Skeletal muscle satellite cell (primary cell): ENCODE measurements at regions not wholly inside any gene's neighbourhood (a gene's known extent, or its start where the extent isn't known, plus 50 kb on each side); places are given as distances from the start of the nearest gene placed in this dataset.
A peak's percentile ranks its signal among the peaks of the same experiment; 100 is the strongest.

Experiments used
- H3K27me3 ChIP-seq: 2 replicates; pipeline ENCODE4 v1.7.0; 2013; ENCODE audit warnings: low read length; ENCODE audit not compliant: control insufficient read depth, insufficient read depth
- H3K36me3 ChIP-seq: 2 replicates; pipeline ENCODE4 v1.7.0; 2013; ENCODE audit warnings: mild to moderate bottlenecking, control low read depth, low read length; ENCODE audit not compliant: insufficient read depth
- H3K4me1 ChIP-seq: 2 replicates; pipeline ENCODE4 v1.7.0; 2013; ENCODE audit warnings: low read length; ENCODE audit not compliant: control insufficient read depth, insufficient read depth
- H3K4me2 ChIP-seq: 2 replicates; pipeline ENCODE4 v1.7.0; 2013; ENCODE audit warnings: mild to moderate bottlenecking, low read length
- H3K4me3 ChIP-seq: 2 replicates; pipeline ENCODE4 v1.7.0; 2013; ENCODE audit warnings: low read length
- H3K9ac ChIP-seq: 2 replicates; pipeline ENCODE4 v1.7.0; 2013; ENCODE audit warnings: mild to moderate bottlenecking, low read depth, low read length, moderate library complexity
- H3K9me3 ChIP-seq: replicated peaks from 2 replicates; pipeline ENCODE4 v1.7.0; 2013; ENCODE audit warnings: mild to moderate bottlenecking, control low read depth, low read length

- Histone ChIP-seq H3K4me3 (no peak overlapping the region), H3K9me3 (no peaks in the 10 kb centered on the region), H3K4me1 (no peaks in the 10 kb centered on the region), H3K4me2 (no peak overlapping the region), H3K36me3 (no peaks in the 10 kb centered on the region), H3K9ac (no peak overlapping the region), H3K27me3 (no peaks in the 10 kb centered on the region)
Observed at GRCh38 chr3:99013077-99013476, 111.6 kb upstream of the DCBLD2 start.

GRCh38 chr3:99012051-99012450, 110.6 kb upstream of the DCBLD2 start:
- Histone ChIP-seq H3K27me3 (no peaks in the 10 kb centered on the region), H3K4me2 (no peak overlapping the region), H3K9ac (no peak overlapping the region), H3K4me3 (no peak overlapping the region), H3K4me1 (no peaks in the 10 kb centered on the region), H3K36me3 (no peaks in the 10 kb centered on the region), H3K9me3 (no peaks in the 10 kb centered on the region)

GRCh38 chr3:99009851-99010250, 108.4 kb upstream of the DCBLD2 start:
- H3K36me3 ChIP-seq, result no peaks in the 10 kb centered on the region
- no peak overlapping the region for H3K4me3 ChIP-seq
- no peaks in the 10 kb centered on the region for H3K27me3 ChIP-seq
- H3K9ac ChIP-seq, result no peak overlapping the region
- no peak overlapping the region for H3K4me2 ChIP-seq
- no peaks in the 10 kb centered on the region for H3K4me1 ChIP-seq
- no peaks in the 10 kb centered on the region for H3K9me3 ChIP-seq

GRCh38 chr3:99006686-99007085, 105.2 kb upstream of the DCBLD2 start:
- Histone ChIP-seq H3K4me3 (no peak overlapping the region), H3K36me3 (no peaks in the 10 kb centered on the region), H3K9me3 (no peaks in the 10 kb centered on the region), H3K9ac (no peak overlapping the region), H3K4me2 (no peak overlapping the region), H3K4me1 (no peaks in the 10 kb centered on the region), H3K27me3 (no peaks in the 10 kb centered on the region)

- Histone ChIP-seq H3K4me3 (no peak overlapping the region), H3K27me3 (no peaks in the 10 kb centered on the region), H3K4me1 (no peaks in the 10 kb centered on the region), H3K4me2 (no peak overlapping the region), H3K9me3 (no peaks in the 10 kb centered on the region), H3K36me3 (no peaks in the 10 kb centered on the region), H3K9ac (no peak overlapping the region)
Observed at GRCh38 chr3:98999675-99000074, 98.2 kb upstream of the DCBLD2 start.

GRCh38 chr3:98994128-98994762, 92.8 kb upstream of the DCBLD2 start:
- peaks cover 4% of the 10 kb centered on the region for H3K4me1 ChIP-seq
- no peak overlapping the region for H3K4me3 ChIP-seq
- no peak overlapping the region for H3K4me2 ChIP-seq
- H3K36me3 ChIP-seq, result no peaks in the 10 kb centered on the region
- H3K9me3 ChIP-seq, result no peaks in the 10 kb centered on the region
- H3K9ac ChIP-seq, result no peak overlapping the region
- H3K27me3 ChIP-seq, result no peaks in the 10 kb centered on the region

DNA sequence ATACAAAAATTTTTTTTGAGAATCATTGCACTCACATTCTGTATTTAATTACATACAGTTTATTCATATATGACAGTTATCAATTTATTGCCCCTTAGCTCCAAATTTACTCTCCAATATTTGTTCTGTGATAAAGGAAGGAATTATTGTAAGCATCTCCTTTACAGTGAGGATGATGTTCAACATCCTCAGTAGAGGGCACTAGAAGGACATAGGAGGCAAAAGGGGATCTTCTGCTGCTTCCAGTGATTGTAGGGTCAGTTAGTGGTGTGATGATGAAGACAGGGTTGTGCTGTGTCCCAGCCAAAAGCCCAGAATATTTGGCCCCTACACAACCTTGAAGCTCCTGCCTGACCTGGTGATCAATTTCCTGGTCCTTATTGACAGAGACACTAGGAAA, 89.9 kb upstream of the DCBLD2 start:
- peaks cover 4% of the 10 kb centered on the region for H3K4me1 ChIP-seq
- H3K4me3 ChIP-seq, result no peak overlapping the region
- no peaks in the 10 kb centered on the region for H3K27me3 ChIP-seq
- H3K9me3 ChIP-seq, result no peaks in the 10 kb centered on the region
- H3K36me3 ChIP-seq, result no peaks in the 10 kb centered on the region
- no peak overlapping the region for H3K4me2 ChIP-seq
- no peak overlapping the region for H3K9ac ChIP-seq

DNA sequence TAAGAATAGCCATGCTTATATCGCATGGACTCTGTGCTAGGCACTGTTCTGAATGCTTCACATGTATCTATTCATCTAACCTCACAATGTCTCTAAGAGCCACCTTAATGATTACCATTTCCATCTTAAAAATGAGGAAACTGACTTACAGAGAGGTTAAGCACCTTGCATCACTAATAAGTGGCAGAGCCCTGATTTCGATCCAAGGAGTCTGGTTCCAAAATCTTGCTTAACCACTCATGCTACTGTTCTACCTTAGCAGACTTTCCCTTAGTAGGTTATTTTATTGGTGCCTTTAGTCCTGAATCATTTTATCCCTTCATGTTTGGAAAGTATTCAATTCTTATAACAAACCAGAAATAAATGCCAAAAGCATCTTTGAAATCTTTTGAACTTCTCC, 89.2 kb upstream of the DCBLD2 start:
- Histone ChIP-seq H3K9ac (no peak overlapping the region), H3K4me3 (no peak overlapping the region), H3K27me3 (no peaks in the 10 kb centered on the region), H3K4me2 (no peak overlapping the region), H3K4me1 (peaks cover 10% of the 10 kb centered on the region), H3K36me3 (no peaks in the 10 kb centered on the region), H3K9me3 (no peaks in the 10 kb centered on the region)

DNA sequence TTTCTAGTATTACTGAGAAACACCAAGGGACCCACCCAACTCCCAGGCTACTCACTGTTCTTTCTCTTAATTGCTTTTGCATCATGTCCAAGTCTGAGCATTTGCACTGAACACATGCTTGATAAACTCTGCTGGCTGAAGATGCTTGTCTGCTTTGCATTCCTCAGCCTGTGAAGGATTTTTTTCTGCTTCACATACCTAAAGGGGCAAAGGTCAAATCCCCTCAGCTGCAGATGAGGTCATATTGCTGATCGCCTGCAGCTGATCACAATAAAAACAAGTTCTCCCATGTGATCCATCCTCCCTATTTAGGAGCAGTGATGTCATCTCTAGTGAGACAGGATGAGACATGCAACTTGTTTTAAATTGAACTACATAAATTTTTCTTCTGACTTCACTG, 84.6 kb upstream of the DCBLD2 start:
- Histone ChIP-seq H3K4me3 (no peak overlapping the region), H3K4me1 (peaks cover 40% of the 10 kb centered on the region), H3K9me3 (no peaks in the 10 kb centered on the region), H3K36me3 (no peaks in the 10 kb centered on the region), H3K4me2 (peak overlapping the region; percentile 39), H3K27me3 (no peaks in the 10 kb centered on the region), H3K9ac (peak overlapping the region; percentile 65)

DNA sequence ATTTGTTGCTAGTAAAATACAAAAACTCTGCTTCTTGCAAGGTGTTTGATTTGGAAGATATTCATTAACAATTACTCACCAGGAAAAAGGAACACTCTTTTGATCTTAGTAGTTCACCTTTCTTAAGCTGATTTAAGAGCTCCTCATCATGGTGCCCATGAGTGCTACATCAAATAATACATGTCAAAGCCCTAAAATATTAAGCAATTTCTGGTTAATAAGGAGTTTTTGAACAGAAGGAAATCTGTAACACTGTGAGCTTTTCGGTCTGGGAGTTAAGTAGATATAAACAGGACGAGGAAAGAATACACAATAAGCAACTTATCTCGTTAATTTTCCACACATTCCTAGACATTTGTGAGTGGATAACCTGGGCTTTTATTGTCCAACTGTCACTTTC, 83.9 kb upstream of the DCBLD2 start:
- no peak overlapping the region for H3K4me3 ChIP-seq

GRCh38 chr3:98984024-98984423, 82.5 kb upstream of the DCBLD2 start:
- Histone ChIP-seq H3K4me2 (no peak overlapping the region), H3K27me3 (no peaks in the 10 kb centered on the region), H3K4me3 (no peak overlapping the region), H3K9ac (no peak overlapping the region), H3K36me3 (no peaks in the 10 kb centered on the region), H3K9me3 (no peaks in the 10 kb centered on the region), H3K4me1 (peaks cover 45% of the 10 kb centered on the region)

More for the DNA sequence above, 83.9 kb upstream of the DCBLD2 start:
- Histone ChIP-seq H3K9ac (peak overlapping the region; percentile 65), H3K4me2 (peak overlapping the region; percentile 39), H3K4me1 (peaks cover 45% of the 10 kb centered on the region), H3K27me3 (no peaks in the 10 kb centered on the region), H3K9me3 (no peaks in the 10 kb centered on the region), H3K36me3 (no peaks in the 10 kb centered on the region)

- no peaks in the 10 kb centered on the region for H3K36me3 ChIP-seq
- peaks cover 59% of the 10 kb centered on the region for H3K4me1 ChIP-seq
- peak overlapping the region; percentile 32 for H3K4me3 ChIP-seq
- peak overlapping the region; percentile 45 for H3K4me2 ChIP-seq
- H3K9me3 ChIP-seq, result no peaks in the 10 kb centered on the region
- H3K27me3 ChIP-seq, result no peaks in the 10 kb centered on the region
- peak overlapping the region; percentile 60 for H3K9ac ChIP-seq
Observed at GRCh38 chr3:98982351-98982750, 80.9 kb upstream of the DCBLD2 start.
